HG03045 (cell line): ENCODE measurements at regions not wholly inside any gene's neighbourhood (a gene's known extent, or its start where the extent isn't known, plus 50 kb on each side); places are given as distances from the start of the nearest gene placed in this dataset.
"Not testable (repeated sequence)": the region's sequence is repeated elsewhere in the genome, so short reads cannot be mapped to it uniquely, and the experiment has no call there.

Experiments used
- ATAC-seq: cut with Tn5 transposase; IDR thresholded peaks from one replicate; pipeline ENCODE4 v1.9.1; 2021; ENCODE audit warnings: mild to moderate bottlenecking, moderate library complexity; ENCODE audit not compliant: unreplicated experiment

DNA sequence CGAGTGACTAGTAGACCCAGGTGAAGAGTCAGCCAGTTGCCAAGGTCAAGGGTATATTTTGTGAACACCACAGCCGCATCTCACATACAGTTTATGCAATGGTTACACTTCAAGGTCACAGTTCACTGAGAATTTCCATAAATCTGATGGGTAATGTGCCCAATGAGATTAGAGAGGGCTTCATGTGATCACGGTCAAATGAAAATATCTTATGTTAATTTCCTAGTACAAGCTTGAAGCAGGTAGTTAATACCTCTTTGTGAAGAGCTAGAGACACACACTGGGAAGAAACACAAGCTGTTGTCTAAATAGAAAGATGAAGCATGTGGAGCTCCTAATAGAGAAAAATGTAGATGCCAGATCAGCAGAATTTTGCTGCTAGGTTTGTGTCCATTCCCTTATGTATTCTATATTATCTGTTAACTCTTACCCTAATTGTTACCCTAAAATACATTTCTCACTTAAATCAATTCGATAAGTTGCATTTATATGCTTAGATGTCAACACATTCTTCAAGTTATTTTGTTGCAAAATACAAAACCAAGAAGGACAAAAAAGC lies 136.0 kb downstream of the NR2F2 start:
- no peak for ATAC-seq

DNA sequence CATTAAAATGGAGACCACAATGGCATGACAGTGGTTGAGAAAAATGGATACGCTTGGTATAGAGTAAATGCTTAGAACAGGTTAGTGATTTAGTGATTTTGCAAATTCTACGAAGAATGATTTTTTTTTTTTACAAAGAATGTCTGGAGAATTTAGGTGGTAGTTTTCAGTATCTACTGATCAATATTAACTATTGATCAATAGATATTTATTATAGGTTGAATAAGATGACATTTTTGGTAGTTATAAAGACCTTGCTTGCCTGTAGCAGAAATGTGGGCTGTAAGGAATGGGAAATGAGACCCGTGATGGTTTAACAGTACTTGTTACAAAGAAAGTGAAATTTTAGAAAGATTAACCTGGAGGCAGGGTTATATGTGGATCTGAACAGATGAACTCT lies 137.5 kb downstream of the NR2F2 start:
- no peak for ATAC-seq

DNA sequence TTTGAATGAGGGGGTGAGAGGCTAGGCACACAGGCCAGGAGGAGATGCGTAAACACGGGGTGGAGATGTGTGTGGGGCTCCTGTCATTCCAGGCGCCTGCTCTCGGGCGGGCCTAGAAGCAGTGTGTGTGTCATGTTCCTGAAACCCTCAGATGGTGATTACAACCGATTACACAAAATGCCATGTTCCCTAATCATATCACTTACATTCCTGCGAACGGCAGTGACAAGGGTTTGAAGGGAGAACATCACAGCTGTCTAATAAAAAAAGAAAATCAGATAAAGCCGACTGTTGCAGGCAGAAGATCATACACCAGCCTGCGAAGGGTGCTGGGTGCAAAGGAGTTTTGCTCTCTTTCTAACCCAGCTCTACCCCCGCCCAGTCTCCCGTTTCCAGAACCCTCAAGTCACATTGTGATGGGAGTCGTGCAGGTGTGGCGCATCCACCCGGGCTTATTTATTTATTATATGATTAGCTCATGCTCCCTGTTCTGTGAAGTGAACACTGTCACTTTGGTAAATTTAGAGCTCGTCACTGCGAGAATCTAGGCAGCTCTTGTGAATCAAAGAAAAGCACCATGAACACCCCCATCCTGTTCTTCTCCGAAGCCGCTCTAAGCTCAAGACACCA lies 140.3 kb downstream of the NR2F2 start:
- ATAC-seq, result no peak

DNA sequence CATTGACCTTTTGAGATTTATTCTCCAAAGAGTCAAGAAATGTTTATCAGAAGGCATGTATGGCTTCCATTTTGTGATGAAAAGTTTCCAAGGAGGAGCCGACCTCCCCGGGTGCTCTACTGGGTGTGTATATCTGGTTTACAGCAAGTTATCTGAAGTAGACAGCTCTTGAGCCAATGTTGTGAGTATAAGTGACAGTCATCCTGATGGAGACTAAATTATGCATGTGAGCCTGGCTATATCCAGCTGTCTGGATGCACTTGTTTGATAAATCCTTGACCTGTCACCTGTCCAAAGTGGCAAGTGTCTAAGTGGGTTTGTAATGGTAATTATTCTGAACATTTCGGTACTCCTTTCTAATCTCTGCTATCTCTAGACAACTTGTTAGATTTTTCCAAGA lies 142.2 kb downstream of the NR2F2 start:
- no peak for ATAC-seq

DNA sequence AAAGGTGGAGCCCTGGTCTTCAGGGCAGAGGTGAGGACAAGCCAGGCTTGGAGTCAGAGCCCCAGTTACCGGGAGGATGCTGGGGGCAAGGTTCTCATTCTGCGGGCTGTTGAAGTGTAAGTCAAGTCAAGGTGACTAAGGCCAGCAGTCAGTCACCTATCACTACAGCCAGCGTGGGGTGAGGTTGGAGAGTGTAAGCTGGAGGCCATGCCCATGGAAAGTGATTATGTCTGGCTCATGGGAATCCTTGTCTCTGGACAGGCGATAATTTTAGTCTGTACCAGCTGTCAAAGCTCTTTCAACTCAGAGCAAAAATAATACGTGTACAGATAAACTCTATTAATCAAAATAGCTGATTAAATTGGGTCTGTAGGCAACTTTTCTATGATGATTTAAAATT lies 143.1 kb downstream of the NR2F2 start:
- no peak for ATAC-seq

DNA sequence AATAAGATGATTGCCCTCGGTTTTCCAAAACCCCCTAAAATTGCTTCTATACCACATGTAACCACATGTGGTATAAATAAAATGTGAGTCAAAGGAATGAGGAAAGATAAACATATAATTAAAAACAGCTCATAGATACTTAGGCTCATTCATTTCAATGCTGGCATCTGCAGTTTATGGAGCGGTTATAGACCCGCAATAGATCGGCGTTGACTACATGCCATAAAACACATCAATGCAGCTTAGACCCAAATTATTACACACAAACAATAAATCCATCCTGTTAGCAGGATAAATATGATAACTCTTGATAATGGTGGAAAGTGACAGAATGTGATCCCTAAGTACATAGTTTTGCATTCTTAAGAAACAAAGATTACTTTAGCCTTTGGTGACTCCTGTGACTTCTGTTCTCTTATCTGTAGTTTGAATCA lies 143.7 kb downstream of the NR2F2 start:
- no peak for ATAC-seq

DNA sequence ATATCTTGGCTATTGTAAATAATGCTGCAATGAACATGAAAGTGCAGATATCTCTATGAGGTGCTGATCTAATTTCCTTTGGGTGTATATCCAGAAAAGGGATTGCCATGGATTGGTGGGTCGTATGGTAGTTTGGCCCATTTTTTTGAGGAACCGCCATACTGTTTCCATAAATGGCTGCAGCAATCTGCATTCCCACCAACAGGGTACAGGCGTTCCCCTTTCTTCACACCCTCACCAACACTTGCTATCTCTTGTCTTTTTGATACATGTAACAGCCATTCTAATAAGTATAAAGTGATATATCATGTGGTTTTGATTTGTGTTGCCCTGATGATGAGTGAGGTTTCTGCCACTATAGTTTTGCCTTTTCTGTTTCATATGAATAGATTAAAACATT lies 146.7 kb downstream of the NR2F2 start:
- no peak for ATAC-seq

DNA sequence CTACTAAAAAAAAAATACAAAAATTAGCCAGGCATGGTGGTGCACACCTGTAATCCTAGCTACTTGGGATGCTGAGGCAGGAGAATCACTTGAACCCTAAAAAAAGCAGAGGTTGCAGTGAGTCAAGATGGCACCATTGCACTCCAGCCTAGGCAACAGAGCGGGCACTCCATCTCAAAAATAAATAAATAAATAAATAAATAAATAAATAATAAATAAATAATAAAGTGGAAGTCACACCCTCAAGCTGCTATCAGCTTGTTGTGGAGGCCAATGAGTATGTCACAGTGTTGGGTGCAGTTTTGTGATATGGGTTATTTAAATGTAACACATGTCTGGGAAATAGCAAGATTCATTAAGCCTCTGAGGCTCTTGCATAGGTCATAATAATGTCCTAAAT lies 153.9 kb downstream of the NR2F2 start:
- ATAC-seq, result not testable (repeated sequence)

DNA sequence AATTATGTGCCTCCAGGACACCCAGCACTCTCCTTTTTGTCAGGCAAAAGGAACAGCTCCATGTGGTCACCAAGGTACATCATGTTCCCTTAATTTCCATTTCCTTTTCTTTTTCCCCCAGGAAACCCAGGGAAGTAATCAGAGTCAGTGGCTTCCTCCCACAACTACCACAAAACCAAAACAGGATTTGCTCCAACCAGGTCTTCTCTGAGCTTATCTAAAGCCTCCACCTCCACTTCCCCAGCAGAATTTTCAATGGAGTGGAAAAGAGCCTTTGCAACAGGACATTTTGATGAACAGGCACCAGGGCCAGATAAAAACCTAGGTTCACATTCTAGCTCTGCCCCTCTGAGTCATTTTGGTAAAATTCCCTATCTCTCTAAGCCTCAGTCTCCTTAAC lies 154.3 kb downstream of the NR2F2 start:
- no peak for ATAC-seq

DNA sequence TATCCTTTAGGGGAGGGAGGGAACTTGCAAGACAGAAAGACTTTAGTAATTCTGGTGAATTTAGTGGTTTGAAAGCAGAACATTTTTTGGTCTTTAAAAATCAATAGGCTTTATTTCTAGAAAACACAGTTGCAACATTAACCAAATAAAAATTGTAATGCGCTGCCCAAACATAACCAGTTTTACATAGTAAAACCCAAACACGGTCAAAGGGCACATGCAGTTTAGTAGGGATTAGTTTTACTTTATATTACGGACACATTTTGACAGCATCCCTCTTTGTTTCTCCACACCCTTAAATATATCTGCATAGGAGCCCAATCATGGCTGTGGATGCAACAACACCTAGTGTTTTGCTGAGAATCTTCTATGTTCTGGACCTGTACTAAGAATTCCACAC lies 156.7 kb downstream of the NR2F2 start:
- no peak for ATAC-seq

DNA sequence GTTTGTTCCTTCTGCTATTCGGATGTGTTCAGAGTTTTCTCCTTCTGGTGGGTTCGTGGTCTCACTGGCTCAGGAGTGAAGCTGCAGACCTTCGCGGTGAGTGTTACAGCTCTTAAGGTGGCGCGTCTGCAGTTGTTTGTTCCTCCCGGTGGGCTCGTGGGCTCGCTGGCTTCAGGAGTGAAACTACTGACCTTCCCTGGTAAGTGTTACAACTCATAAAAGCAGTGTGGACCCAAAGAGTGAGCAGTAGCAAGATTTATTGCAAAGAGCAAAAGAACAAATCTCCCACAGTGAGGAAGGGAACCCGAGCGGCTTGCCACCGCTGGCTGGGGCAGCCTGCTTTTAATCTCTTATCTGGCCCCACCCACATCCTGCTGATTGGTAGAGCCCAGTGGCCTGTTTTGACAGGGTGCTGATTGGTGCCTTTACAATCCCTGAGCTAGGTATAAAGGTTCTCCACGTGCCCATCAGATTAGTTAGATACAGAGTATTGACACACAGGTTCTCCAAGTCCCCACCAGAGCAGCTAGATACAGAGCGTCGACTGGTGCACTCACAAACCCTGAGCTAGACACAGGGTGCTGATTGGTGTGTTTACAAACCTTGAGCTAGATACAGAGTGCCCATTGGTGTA lies 160.7 kb downstream of the NR2F2 start:
- not testable (repeated sequence) for ATAC-seq

DNA sequence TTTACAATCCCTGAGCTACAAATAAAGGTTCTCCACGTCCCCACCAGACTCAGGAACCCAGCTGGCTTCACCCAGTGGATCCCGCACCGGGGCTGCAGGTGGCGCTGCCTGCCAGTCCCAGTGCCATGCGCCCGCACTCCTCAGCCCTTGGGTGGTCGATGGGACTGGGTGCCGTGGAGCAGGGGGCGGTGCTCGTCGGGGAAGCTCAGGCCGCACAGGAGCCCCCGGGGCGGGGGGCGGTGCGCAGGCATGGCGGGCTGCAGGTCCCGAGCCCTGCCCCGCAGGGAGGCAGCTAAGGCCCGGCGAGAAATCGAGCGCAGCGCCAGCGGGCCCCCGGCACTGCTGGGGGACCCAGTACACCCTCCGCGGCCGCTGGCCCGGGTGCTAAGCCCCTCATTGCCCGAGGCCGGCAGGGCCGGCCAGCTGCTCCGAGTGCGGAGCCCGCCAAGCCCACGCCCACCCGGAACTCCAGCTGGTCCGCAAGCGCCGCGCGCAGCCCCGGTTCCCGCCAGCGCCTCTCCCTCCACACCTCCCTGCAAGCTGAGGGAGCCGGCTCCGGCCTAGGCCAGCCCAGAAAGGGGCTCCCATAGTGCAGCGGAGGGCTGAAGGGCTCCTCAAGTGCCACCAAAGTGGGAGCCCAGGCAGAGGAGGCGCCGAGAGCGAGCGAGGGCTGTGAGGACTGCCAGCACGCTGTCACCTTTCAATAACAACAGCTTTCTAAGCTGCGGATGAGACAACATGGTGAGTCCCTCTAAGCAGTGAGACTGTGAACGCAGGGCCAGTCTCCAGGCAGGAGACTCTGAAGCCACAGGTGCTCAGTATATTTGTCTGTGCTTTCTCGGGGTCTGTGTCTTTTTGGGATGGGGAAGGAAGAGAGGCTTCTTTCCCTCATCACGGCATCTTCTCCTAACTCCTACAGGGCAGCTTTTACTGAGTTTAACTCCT lies 161.5 kb downstream of the NR2F2 start:
- ATAC-seq, result not testable (repeated sequence)

DNA sequence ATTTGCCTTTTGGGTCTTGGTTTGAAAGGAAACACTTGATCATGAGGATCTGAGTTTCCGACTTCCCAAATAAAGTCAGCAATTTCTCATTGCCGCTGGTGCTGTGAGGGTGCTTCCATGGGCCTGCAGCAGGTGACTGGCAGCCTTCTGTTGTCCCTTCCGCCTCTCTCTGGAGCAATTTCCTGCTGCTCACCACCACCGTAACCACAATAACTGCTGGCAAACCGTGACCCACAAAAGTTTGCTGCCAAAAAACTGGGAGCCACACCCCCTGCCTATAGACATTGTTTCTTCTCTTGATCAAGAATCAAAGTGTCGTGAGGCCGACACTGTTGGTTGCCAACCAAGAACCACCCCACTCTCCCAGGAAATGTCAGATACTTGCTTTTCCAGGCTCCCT lies 164.0 kb downstream of the NR2F2 start:
- ATAC-seq, result no peak

DNA sequence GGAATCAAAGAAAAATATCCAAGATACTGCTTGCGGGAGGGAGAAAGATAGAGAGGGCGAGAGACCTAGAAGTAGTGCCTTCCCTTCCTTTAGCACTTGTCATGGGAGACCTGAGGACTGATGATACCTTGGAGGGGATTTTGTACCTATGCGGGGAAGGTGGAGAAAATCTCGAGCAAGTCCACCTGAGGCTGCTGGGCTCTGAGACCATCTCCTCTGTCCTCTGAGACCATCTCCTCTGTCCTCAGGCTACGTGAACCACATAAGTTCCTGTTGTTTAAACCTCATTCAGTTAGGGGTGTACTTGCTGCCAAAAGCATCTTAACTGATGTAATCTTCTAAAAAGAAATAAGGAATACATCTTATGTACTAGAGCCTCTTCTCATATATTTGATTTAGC lies 164.9 kb downstream of the NR2F2 start:
- ATAC-seq, result no peak

DNA sequence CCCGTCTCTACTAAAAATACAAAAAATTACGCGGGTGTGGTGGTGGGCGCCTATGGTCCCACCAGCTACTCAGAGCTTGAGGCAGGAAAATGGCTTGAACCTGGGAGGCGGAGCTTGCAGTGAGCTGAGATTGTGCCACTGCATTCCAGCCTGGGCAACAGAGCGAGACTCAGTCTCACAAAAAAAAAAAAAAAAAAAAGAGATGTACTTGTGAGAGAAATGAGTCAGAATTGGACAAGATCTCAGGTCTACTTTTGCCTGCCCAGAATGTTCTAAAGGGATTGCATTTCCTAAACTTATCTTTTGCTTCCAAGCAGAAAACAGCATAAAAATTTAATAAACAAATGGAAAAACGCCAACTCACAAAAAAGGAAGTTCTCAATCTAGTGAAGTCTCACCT lies 167.5 kb downstream of the NR2F2 start:
- ATAC-seq, result no peak

DNA sequence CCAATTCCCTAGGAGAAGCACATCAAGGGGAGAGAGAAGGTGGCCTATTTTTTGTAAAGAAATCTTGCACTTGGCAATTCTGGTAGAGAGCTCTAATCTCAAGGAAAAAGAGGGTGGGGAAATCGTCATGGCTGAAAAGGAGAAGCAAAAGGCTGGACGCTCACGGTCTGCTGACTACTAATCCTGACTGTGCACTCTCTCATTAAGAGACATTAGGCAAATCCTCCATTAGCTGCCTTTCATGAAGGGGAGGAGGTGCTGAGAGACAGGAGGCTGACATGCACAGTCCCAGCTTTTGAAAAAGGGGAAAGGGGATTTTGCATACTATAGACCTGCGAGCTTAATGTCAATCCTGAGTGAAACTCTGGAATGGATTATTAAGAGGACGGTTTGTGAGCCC lies 170.0 kb downstream of the NR2F2 start:
- no peak for ATAC-seq

DNA sequence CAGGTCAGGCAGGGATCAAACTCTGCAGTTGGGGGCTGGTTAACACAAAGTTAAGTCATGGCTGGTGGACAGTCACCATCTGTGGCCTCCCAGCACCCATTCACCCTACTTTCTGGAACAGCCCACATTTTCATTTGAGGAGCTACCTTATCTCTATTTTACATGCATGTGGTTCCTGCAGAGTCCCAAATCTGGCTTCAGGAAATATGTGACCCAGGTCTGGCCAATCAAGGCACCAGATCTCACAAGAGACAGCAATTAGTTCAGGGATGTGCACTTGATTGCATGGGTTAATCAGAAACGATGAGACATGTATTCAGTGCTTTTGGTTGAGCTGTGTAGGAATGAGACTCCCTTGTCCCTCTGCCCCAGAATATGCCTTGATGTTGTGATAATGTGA lies 170.9 kb downstream of the NR2F2 start:
- no peak for ATAC-seq

DNA sequence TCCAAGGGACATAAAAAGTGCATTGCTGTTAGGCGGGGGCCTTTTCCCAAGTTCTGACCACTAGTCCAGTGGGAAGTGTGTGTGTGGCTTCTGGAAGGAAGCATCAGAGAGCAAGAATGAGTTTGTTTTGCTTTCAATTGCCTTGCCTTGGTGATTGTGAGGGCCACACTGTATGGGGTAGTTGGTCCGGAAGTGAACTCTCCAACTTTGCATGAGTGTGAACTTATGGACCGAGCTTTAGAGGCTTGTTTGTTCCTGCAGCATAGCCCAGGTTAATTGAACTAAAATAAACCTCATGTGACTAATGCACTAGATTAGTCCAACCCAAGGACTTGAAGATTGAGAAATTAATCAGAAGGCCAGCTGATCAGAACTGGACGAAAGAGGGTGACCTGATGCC lies 171.7 kb downstream of the NR2F2 start:
- no peak for ATAC-seq

DNA sequence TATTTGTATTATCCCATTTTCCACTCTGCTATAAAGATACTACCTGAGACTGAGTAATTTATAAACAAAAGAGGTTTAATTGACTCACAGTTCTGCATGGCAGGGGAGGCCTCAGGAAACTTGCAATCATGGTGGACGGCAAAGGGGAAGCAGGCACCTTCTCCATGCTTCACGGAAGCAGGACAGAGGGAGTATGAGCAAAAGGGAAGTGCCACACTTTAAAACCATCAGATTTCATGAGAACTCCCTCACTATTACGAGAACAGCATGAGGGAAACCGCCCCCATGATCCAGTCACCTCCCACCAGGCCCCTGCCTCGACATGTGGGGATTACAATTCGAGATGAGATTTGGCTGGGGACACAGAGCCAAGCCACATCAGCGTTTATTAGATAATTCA lies 172.8 kb downstream of the NR2F2 start:
- ATAC-seq, result no peak

DNA sequence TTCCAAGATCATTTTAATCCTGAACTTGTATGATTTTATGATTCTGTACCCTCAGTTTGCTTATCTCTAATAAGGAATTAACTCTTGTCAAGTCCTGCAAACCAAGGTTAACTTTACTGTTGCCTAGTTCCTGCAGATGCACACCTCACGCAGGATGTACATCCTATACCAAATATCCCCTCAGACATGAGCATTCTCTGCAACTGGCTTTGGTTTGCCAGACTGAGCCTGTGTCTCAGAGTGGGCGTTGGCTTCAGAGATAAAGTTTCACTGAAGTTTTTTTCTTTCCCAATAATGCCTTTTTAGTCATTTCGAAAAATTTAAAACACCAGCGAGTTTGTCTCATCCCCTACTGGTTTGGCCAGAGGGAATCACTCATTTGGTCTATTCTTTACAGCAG lies 173.9 kb downstream of the NR2F2 start:
- no peak for ATAC-seq

DNA sequence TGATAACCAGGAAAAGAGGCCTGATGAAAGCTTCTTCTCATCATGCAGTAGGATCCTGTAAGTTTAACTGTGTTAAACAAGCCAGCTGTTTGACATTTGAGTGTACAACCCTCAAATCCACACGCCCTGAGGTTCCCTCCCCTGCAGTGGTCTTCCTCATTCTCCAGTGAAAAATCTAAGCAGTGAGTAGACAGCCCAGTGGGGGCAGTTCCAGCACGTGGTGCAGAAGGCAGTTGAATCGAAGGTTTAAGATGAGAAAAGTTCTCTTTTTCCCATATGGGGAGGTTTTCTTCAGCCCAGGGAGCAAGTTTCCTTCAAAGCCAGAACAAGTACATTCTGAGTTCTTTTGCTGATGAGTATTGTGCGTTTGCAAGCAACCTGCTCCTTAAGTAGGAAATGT lies 174.5 kb downstream of the NR2F2 start:
- no peak for ATAC-seq
